ENCODE measurements at regions not wholly inside any gene's neighbourhood (a gene's known extent, or its start where the extent isn't known, plus 50 kb on each side); places are given as distances from the start of the nearest gene placed in this dataset.

DNA sequence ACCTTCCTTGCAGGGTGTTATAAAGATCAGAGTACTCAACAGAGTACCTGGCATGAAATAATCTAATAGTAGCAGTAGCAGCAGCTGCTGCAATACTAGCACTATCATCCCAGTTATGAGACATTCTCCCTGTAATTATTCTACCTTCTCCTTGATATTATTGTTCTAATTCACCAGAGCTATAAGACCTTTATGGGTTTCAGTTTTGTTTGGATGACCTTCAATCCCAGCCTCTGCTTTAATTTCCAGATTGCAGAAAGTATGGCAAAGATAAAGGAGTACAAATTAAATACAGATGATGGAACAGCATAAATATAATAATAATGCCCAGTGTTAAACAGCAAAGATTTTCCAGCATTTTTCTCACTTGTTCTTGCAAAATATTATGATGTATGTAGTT lies 150.5 kb upstream of the MYLIP start (continued):
- TF ChIP-seq, protein P1, sequence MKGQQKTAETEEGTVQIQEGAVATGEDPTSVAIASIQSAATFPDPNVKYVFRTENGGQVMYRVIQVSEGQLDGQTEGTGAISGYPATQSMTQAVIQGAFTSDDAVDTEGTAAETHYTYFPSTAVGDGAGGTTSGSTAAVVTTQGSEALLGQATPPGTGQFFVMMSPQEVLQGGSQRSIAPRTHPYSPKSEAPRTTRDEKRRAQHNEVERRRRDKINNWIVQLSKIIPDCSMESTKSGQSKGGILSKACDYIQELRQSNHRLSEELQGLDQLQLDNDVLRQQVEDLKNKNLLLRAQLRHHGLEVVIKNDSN (IDR thresholded peaks at IDR 0.05; ENCODE audit: borderline replicate concordance, extremely low read length, insufficient read depth, low read depth, low read length) = no peak
- TF ChIP-seq RELA (IDR thresholded peaks at IDR 0.05; ENCODE audit: borderline replicate concordance, partially characterized antibody) (no peak), TCF12 (IDR thresholded peaks at IDR 0.05; ENCODE audit: low read depth, low read length) (no peak), PML (IDR thresholded peaks at IDR 0.05; ENCODE audit: low read length) (no peak)
- TF ChIP-seq, protein P2, sequence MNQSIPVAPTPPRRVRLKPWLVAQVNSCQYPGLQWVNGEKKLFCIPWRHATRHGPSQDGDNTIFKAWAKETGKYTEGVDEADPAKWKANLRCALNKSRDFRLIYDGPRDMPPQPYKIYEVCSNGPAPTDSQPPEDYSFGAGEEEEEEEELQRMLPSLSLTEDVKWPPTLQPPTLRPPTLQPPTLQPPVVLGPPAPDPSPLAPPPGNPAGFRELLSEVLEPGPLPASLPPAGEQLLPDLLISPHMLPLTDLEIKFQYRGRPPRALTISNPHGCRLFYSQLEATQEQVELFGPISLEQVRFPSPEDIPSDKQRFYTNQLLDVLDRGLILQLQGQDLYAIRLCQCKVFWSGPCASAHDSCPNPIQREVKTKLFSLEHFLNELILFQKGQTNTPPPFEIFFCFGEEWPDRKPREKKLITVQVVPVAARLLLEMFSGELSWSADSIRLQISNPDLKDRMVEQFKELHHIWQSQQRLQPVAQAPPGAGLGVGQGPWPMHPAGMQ (IDR thresholded peaks at IDR 0.05; ENCODE audit: borderline replicate concordance) = no peak

DNA sequence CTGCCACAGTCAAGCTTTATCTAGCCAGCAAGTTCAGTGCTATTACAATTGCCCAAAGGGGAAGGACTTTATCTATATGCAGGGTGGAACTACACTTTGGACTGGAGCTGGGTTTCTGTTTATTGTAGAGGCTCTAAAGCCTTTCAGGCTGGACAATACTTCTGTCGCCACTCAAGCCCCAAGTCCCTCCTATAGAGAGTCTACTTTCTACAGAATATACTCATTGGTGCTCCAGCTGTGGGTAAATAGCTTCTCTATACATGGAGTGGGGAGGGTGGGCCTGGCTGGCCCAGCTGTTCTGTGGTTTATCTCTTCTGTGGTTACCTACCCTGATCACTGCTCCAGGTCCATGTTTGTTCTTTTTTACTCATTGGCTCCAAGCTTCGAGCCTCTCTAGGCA lies 151.8 kb upstream of the MYLIP start:
- intact Hi-C loops (cut with micrococcal nuclease; ENCODE audit: unreplicated experiment) (no loop called here), in situ Hi-C loops (cut with MboI) (no loop called here)
- Histone ChIP-seq H3K4me2 (ENCODE audit: control insufficient read depth, insufficient read depth) (no peak overlapping the region), H3K36me3 (ENCODE audit: control insufficient read depth in 2 of 2, insufficient read depth in 2 of 2, low read length in 1 of 2) (no peaks in the 10 kb centered on the region), H3K27me3 (replicated peaks in 1 of 2; ENCODE audit: control insufficient read depth in 2 of 2, insufficient read depth in 2 of 2, low read length in 1 of 2) (no peaks in the 10 kb centered on the region), H4K20me1 (ENCODE audit: control insufficient read depth, insufficient read depth) (no peaks in the 10 kb centered on the region), H3K4me1 (ENCODE audit: control insufficient read depth, insufficient read depth, low read length) (no peaks in the 10 kb centered on the region), H2AFZ (ENCODE audit: control insufficient read depth, low read depth, low read length) (no peak overlapping the region), H3K79me2 (ENCODE audit: control insufficient read depth, insufficient read depth, low read length) (no peaks in the 10 kb centered on the region), H3K9ac (ENCODE audit: control insufficient read depth, insufficient read depth, low read length) (no peak overlapping the region), H3K4me3 (no peak overlapping the region), H3K27ac (ENCODE audit: control insufficient read depth, insufficient read depth) (no peak overlapping the region), H3K9me3 (replicated peaks; ENCODE audit: control insufficient read depth, insufficient read depth, low read length) (peaks cover 5% of the 10 kb centered on the region; the same call in 2 of the 3 replicates)
- SMC1A ChIA-PET (ENCODE audit: uncharacterized antibody, unreplicated experiment) = interaction anchor here (0.8 to 3.4 kb wide), 8 partner anchors 9 to 155 kb away, joined by 3 to 15 read pairs (median 4); no protein-coding TSS in a partner anchor
- ATAC-seq = no peak
- BruUV-seq (replicated peaks) = no TSS peak
- POLR2A ChIA-PET = interaction anchor here (1.2 kb wide), 1 partner anchor 12 kb away, joined by 3 read pairs; no protein-coding TSS in a partner anchor
- DNase-seq (ENCODE audit: low read depth, low spot score) = no peak
- RAD21 ChIA-PET (ENCODE audit: unreplicated experiment) = interaction anchor here (1.6 kb wide), 1 partner anchor 11 kb away, joined by 5 read pairs; no protein-coding TSS in a partner anchor
- FAIRE-seq = no peak
- WGBS (ENCODE audit: insufficient coverage, insufficient replicate concordance, low lambda C conversion rate, missing lambda C conversion rate) = 66% methylated on average over 2 of the region's 2 CpGs
- CTCF ChIA-PET = interaction anchor here (0.7 to 1.4 kb wide), 3 partner anchors 9 to 164 kb away, joined by 3 to 4 read pairs (median 4); no protein-coding TSS in a partner anchor
- TF ChIP-seq ZNF274 (IDR thresholded peaks at IDR 0.05; ENCODE audit: insufficient read depth, insufficient read length) = no peak
- no peak for TF ChIP-seq ESRRA (IDR thresholded peaks at IDR 0.05; ENCODE audit: low read length)
- TF ChIP-seq CBX3 (IDR thresholded peaks at IDR 0.05; ENCODE audit: borderline replicate concordance, low read depth) = no peak
- TF ChIP-seq, protein P3, sequence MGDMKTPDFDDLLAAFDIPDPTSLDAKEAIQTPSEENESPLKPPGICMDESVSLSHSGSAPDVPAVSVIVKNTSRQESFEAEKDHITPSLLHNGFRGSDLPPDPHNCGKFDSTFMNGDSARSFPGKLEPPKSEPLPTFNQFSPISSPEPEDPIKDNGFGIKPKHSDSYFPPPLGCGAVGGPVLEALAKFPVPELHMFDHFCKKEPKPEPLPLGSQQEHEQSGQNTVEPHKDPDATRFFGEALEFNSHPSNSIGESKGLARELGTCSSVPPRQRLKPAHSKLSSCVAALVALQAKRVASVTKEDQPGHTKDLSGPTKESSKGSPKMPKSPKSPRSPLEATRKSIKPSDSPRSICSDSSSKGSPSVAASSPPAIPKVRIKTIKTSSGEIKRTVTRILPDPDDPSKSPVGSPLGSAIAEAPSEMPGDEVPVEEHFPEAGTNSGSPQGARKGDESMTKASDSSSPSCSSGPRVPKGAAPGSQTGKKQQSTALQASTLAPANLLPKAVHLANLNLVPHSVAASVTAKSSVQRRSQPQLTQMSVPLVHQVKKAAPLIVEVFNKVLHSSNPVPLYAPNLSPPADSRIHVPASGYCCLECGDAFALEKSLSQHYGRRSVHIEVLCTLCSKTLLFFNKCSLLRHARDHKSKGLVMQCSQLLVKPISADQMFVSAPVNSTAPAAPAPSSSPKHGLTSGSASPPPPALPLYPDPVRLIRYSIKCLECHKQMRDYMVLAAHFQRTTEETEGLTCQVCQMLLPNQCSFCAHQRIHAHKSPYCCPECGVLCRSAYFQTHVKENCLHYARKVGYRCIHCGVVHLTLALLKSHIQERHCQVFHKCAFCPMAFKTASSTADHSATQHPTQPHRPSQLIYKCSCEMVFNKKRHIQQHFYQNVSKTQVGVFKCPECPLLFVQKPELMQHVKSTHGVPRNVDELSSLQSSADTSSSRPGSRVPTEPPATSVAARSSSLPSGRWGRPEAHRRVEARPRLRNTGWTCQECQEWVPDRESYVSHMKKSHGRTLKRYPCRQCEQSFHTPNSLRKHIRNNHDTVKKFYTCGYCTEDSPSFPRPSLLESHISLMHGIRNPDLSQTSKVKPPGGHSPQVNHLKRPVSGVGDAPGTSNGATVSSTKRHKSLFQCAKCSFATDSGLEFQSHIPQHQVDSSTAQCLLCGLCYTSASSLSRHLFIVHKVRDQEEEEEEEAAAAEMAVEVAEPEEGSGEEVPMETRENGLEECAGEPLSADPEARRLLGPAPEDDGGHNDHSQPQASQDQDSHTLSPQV (IDR thresholded peaks at IDR 0.05) = no peak
- no peak for TF ChIP-seq SMARCA5 (IDR thresholded peaks at IDR 0.05)
- no peak for TF ChIP-seq NBN (IDR thresholded peaks at IDR 0.05)
- TF ChIP-seq YBX1 (IDR thresholded peaks at IDR 0.05) = no peak
- no peak for TF ChIP-seq CHD4 (IDR thresholded peaks at IDR 0.05)
- TF ChIP-seq SMAD1 (IDR thresholded peaks at IDR 0.05; ENCODE audit: low read depth, partially characterized antibody) = no peak
- TF ChIP-seq SUPT20H (IDR thresholded peaks at IDR 0.05; ENCODE audit: borderline replicate concordance, control insufficient read depth, low read depth, low read length) = no peak

All from GM12878 (cell line).